ENCODE measurements at regions not wholly inside any gene's neighbourhood (a gene's known extent, or its start where the extent isn't known, plus 50 kb on each side); places are given as distances from the start of the nearest gene placed in this dataset.

DNA sequence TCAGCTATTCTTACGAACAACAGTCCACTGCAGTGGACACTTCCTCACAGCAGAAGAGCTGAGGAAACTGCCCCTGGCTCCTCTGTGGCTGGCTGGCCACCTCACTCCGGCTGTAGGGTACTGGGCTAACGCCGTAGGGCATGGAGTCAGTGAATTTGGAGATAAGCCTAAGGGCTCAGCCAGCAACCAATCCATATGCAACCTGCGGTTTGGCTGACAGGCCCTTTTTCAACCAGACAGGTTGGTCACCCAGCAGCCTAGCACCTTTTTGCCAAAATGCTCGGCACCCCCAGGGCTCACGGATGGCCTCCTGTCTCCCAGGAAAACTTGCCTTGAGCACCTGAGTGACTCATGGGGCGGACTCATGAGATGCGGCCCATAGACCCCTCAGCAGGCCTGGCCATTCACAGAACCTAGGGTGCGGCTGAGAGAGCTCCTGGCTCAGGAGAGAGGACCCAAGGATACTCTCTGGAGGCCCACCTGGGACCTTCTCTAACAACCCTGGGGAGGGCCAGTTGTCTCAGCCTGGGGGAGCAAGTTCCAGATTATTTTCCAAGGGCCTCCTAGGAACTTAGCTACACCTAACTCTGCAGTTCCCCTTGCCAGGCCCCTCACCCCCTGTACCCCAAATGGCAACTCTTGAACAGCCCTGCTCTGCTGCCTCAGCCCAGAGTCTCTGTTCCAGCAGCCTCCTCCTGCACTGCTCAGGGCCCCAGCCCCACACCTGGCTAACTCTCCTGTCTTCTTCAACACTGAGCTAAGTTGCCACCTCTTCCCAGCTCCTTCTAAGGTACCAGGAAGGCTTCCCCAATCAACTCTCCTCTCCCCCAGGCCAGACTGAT, 252.1 kb downstream of the CYP26B1 start:
- DNase-seq (ENCODE audit: low read depth in 1 of 2, low spot score in 1 of 2) = no peak

DNA sequence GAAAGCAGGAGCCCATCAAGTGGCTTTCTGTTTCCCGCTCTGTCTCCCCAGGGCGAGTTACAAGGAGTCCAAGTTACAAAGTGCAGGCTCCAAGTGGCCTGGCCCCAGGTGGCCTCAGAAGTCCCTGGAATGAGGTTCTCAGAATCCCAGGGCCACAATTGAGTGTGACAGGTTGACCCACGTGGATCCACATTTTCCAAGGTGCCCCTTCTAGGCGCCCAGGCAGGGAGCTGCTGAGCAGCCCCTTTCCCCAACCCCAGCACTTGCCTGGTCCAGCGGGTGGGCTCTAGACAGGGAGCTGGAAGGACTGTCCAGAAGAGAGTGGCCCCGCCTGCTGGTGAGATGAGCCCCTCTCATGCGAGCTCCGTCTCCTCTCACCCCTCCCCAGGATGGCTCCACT, 253.4 kb downstream of the CYP26B1 start:
- no peak for DNase-seq (ENCODE audit: low read depth in 1 of 2, low spot score in 1 of 2)

GRCh38 chr2:71893646-71894045, 254.0 kb downstream of the CYP26B1 start:
- DNase-seq (ENCODE audit: low read depth in 1 of 2, low spot score in 1 of 2) = no peak

DNA sequence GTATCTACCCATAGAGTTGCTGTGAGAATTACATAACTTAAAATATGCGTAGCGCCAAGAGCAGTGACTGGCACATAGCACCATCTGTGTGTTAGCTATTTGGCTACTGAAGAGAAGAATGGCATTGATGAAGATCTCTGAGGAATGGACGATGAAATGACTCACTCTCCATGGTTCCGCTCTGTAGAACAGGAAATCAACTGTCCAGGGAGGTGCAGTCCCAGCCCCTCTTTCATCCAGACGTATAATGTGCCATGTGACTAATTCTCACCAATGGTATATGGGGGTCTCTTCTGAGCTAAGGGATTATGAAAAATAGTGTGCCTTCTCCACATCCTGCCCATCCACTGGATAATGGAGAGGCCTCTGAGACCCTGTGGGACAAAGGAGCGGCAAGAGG, 254.8 kb downstream of the CYP26B1 start:
- no peak for DNase-seq (ENCODE audit: low read depth in 1 of 2, low spot score in 1 of 2)

DNA sequence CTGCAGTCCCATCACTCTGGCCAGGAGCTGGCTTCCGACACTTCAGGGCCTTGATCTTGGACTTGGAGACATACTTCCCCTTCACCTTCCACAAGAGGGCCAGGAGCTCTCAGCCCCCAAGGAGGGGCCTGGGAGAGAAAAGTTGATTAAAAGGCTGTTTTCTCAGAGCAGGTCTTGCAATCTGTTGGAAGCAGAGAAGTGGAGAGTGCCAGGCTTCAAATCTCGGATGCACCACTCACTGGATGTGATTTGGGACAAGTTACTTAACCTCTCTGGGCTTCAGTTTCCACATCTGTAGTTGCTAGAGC, 255.3 kb downstream of the CYP26B1 start:
- DNase-seq (ENCODE audit: low read depth in 1 of 2, low spot score in 1 of 2) = no peak

- no peak for DNase-seq (ENCODE audit: low read depth in 1 of 2, low spot score in 1 of 2)
Observed at GRCh38 chr2:71891719-71892422, 255.8 kb downstream of the CYP26B1 start.

GRCh38 chr2:71891155-71891554, 256.5 kb downstream of the CYP26B1 start:
- no peak for DNase-seq (ENCODE audit: low read depth in 1 of 2, low spot score in 1 of 2)

DNA sequence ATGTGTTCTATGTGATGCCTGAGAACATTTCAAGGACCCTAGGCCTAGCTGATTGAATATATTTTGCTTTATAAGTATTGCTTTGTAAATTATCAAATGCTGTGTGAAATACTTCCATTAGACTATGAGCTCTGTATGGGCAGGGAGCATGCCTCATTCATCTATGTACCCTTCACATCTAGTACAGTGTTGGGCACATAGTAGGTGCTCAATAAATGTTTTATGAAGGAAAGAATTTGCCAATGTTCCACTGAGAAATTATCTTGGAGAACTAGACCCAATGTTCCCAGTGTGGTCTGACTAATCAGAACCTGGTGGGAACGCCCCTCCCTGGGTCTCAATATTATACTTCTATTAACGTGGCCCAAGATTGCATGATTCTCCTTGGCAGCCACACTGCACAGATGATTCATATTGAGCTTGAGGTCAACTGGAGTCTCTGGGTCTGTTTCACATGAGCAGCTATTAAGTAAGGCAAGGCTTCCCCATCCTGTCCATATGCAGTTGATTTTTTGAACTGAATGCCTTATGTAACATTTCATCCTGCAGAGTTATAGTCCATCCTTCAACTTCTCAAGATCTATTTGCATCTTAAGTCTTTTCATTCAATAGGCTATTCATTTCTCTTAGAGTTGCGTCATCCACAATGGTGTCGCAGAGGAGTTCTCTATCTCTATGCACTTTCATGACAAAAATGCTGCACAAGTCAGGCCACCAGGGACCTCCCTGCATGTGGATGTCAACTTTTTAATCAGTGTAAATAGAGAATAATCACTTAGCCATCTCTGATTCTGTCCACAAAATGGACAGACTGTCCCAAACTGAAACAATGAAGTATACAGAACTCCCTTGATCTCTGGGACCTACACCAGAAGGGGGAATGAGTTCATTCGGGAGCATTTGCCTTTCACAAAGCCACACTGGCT, 257.6 kb downstream of the CYP26B1 start:
- DNase-seq (ENCODE audit: low read depth in 1 of 2, low spot score in 1 of 2) = no peak

DNA sequence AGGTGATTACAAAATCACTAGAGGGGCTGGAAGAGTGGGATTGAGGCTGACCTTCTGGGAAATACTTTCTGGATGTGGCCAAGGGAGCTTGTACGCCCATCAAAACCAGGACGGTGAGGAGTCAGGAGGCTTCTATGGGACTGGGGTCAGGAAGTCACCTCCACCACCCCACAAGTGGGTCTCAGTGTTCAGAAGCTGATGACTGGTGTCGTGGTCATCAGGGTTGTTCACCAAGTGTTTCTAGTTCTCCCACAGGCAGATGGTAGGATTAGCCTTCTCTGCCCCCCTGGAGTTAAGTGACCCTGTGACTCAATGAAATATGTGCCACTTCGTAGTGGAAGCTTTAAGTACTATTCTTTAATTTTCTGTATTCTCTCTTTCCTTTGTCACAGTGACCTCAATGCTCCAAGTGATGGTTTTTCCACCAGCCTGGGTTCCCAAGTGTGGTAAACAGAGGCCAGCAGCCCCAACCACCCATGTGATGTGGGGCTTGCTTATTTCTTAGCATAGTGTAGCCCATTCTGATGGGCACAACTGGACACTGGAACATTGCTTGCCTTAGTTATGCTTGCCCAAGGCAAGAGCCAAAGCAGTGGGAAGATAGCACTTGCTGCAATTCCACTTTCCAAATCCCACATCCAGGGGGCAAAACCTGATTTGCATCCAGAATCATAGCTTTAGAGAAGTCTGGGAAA, 258.8 kb downstream of the CYP26B1 start:
- DNase-seq (ENCODE audit: low read depth in 1 of 2, low spot score in 1 of 2) = no peak

DNA sequence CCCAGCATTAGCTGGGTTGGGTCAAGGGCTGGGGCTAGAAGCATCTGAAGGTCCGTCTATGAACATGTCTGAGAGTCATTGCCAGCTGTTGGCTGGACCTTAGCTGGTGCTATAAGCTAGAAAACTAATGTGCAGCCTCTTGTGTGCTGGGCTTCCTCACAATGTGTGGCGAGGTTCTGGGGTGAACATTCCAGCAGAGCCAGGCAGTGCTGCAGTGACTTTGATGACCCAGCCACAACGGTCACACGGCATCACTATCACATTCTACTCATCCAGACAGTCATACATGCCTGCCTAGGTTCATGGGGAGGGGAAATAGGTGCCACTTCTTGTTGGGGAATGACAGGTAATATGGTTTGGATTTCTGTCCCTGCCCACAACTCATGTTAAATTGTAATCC, 260.5 kb downstream of the CYP26B1 start:
- no peak for DNase-seq (ENCODE audit: low read depth in 1 of 2, low spot score in 1 of 2)

- DNase-seq (ENCODE audit: low read depth in 1 of 2, low spot score in 1 of 2) = no peak
Observed at GRCh38 chr2:71886241-71886640, 261.4 kb downstream of the CYP26B1 start.

- no peak for DNase-seq (ENCODE audit: low read depth in 1 of 2, low spot score in 1 of 2)
Observed at GRCh38 chr2:71884303-71885042, 263.2 kb downstream of the CYP26B1 start.

- DNase-seq (ENCODE audit: low read depth in 1 of 2, low spot score in 1 of 2) = no peak
Observed at GRCh38 chr2:71882949-71883472, 264.7 kb downstream of the CYP26B1 start.

- DNase-seq (ENCODE audit: low read depth in 1 of 2, low spot score in 1 of 2) = no peak
Observed at GRCh38 chr2:71882236-71882946, 265.3 kb downstream of the CYP26B1 start.

DNA sequence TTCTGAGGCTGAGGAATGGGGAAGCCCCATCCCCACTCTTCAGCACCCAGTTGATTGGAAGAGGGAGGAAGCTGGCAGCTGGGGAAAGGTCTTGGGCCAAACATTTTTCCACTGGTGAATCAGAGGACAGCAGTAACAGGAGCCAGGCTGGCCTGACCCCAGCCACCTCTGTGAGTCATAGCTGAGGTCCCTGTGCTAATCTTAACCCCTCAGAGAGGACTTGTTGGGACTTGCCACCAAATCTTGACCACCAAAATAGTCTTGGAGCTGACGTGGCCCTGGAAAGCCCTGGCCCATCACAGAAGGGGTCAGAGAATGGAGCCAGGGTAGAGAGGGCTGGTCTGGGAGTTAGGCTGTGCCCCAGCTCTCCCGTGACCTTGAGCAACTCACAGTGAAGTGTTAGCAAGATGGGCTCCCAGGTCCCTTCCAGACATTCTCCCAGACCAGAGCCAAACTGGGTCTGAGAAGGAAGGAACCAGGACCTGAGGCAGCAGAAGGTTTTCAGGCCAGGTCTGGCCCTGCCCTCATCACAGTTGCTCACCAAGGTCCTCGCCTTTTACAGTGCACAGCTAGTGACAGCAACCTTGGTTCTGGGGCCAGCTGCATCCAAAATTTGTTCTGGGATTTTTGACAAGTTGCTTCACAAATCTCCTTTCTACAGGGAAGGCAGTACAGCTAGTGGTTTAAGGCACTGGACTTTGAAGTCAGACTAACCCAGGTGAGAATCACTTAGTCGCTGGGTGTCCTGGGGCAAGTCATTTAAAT, 266.6 kb downstream of the CYP26B1 start:
- no peak for DNase-seq (ENCODE audit: low read depth in 1 of 2, low spot score in 1 of 2)

GRCh38 chr2:71880287-71880686, 267.4 kb downstream of the CYP26B1 start:
- DNase-seq (ENCODE audit: low read depth in 1 of 2, low spot score in 1 of 2) = no peak

GRCh38 chr2:71879509-71880184, 268.0 kb downstream of the CYP26B1 start:
- DNase-seq (ENCODE audit: low read depth in 1 of 2, low spot score in 1 of 2) = no peak
